ENCODE measurements at regions not wholly inside any gene's neighbourhood (a gene's known extent, or its start where the extent isn't known, plus 50 kb on each side); places are given as distances from the start of the nearest gene placed in this dataset.
A peak's percentile ranks its signal among the peaks of the same experiment; 100 is the strongest.

GRCh38 chr12:3364661-3365462 lies 126.1 kb upstream of the PRMT8 start:
- Histone ChIP-seq H3K4me2 (peak overlapping the region; percentile 84), H2AFZ (no peak overlapping the region), H4K20me1 (ENCODE audit: insufficient read depth, poor library complexity, severe bottlenecking) (no peaks in the 10 kb centered on the region), H3K9me3 (ENCODE audit: low read depth) (no peaks in the 10 kb centered on the region), H3K9me2 (replicated peaks; ENCODE audit: insufficient read depth) (no peaks in the 10 kb centered on the region), H3K27me3 (peaks cover 63% of the 10 kb centered on the region), H3K36me3 (replicated peaks; ENCODE audit: insufficient read depth, low read depth) (no peaks in the 10 kb centered on the region), H3K4me1 (ENCODE audit: insufficient read depth) (peaks cover 2% of the 10 kb centered on the region), H3K4me3 (no peak overlapping the region), H3K27ac (no peak overlapping the region), H3K79me2 (no peaks in the 10 kb centered on the region)
- DNase-seq (ENCODE audit: low spot score): no peak
- TF ChIP-seq EZH2phosphoT487 (IDR thresholded peaks at IDR 0.05; ENCODE audit: low read depth, severe bottlenecking, unreplicated experiment): no peak
- TF ChIP-seq EZH2 (IDR thresholded peaks at IDR 0.05; ENCODE audit: borderline replicate concordance): no peak
- no peak for TF ChIP-seq CTCF (IDR thresholded peaks at IDR 0.05; ENCODE audit: poor library complexity)
- WGBS (ENCODE audit: low lambda C conversion rate, missing lambda C conversion rate): 77% methylated on average over 13 of the region's 13 CpGs

- H3K9me2 ChIP-seq (replicated peaks; ENCODE audit: insufficient read depth): no peaks in the 10 kb centered on the region
- H3K27me3 ChIP-seq: peaks cover 60% of the 10 kb centered on the region
- H3K4me1 ChIP-seq (ENCODE audit: insufficient read depth): peaks cover 2% of the 10 kb centered on the region
- DNase-seq (ENCODE audit: low spot score): peak; percentile 64
- no peaks in the 10 kb centered on the region for H3K9me3 ChIP-seq (ENCODE audit: low read depth)
- no peak overlapping the region for H3K27ac ChIP-seq
- no peaks in the 10 kb centered on the region for H3K79me2 ChIP-seq
- H3K4me2 ChIP-seq: peak overlapping the region; percentile 84
- no peaks in the 10 kb centered on the region for H3K36me3 ChIP-seq (replicated peaks; ENCODE audit: insufficient read depth, low read depth)
- no peak overlapping the region for H2AFZ ChIP-seq
- 11% methylated on average over 41 of the region's 87 CpGs for WGBS (ENCODE audit: low lambda C conversion rate, missing lambda C conversion rate)
- TF ChIP-seq CTCF (IDR thresholded peaks at IDR 0.05; ENCODE audit: poor library complexity) (no peak), EZH2phosphoT487 (IDR thresholded peaks at IDR 0.05; ENCODE audit: low read depth, severe bottlenecking, unreplicated experiment) (no peak), EZH2 (IDR thresholded peaks at IDR 0.05; ENCODE audit: borderline replicate concordance) (peak; percentile 28)
- H4K20me1 ChIP-seq (ENCODE audit: insufficient read depth, poor library complexity, severe bottlenecking): no peaks in the 10 kb centered on the region
- peak overlapping the region; percentile 16 for H3K4me3 ChIP-seq
Measured at GRCh38 chr12:3365463-3366411, 125.3 kb upstream of the PRMT8 start.

- Histone ChIP-seq H2AFZ (no peak overlapping the region), H3K79me2 (no peaks in the 10 kb centered on the region), H4K20me1 (ENCODE audit: insufficient read depth, poor library complexity, severe bottlenecking) (no peaks in the 10 kb centered on the region), H3K4me2 (peak overlapping the region; percentile 84), H3K36me3 (replicated peaks; ENCODE audit: insufficient read depth, low read depth) (no peaks in the 10 kb centered on the region), H3K9me3 (ENCODE audit: low read depth) (no peaks in the 10 kb centered on the region), H3K4me1 (ENCODE audit: insufficient read depth) (peaks cover 2% of the 10 kb centered on the region), H3K27ac (no peak overlapping the region), H3K27me3 (peaks cover 68% of the 10 kb centered on the region), H3K9me2 (replicated peaks; ENCODE audit: insufficient read depth) (no peaks in the 10 kb centered on the region), H3K4me3 (no peak overlapping the region)
- TF ChIP-seq EZH2 (IDR thresholded peaks at IDR 0.05; ENCODE audit: borderline replicate concordance) (no peak), CTCF (IDR thresholded peaks at IDR 0.05; ENCODE audit: poor library complexity) (no peak), EZH2phosphoT487 (IDR thresholded peaks at IDR 0.05; ENCODE audit: low read depth, severe bottlenecking, unreplicated experiment) (no peak)
- DNase-seq (ENCODE audit: low spot score): no peak
- 58% methylated on average over 23 of the region's 26 CpGs for WGBS (ENCODE audit: low lambda C conversion rate, missing lambda C conversion rate)
Measured at GRCh38 chr12:3366451-3367110, 124.4 kb upstream of the PRMT8 start.

Measured in hepatocyte (in vitro differentiated cells).